ENCODE measurements at regions not wholly inside any gene's neighbourhood (a gene's known extent, or its start where the extent isn't known, plus 50 kb on each side); places are given as distances from the start of the nearest gene placed in this dataset.

DNA sequence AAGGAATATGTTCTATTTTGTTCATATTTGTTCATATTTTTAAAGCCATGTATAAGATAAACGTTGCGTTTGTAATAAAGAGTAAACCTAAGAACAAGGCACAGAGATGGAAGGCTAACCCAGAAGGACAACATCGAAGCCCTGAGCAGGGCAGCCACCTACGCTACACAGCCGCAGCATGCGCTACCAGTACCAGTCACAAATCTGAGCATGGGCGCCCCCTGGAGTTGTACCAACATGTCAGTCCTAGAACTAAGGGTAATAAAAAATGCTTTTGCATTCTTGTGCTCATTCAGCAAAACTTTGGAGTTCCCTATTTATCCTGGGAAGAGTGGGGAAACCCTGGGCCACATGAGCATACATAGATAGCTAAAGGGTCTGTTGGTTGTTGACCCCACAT, 70.6 kb downstream of the PLEKHG1 start:
- peak; percentile 35 for DNase-seq (ENCODE audit: low spot score)
- TF ChIP-seq, protein P1, sequence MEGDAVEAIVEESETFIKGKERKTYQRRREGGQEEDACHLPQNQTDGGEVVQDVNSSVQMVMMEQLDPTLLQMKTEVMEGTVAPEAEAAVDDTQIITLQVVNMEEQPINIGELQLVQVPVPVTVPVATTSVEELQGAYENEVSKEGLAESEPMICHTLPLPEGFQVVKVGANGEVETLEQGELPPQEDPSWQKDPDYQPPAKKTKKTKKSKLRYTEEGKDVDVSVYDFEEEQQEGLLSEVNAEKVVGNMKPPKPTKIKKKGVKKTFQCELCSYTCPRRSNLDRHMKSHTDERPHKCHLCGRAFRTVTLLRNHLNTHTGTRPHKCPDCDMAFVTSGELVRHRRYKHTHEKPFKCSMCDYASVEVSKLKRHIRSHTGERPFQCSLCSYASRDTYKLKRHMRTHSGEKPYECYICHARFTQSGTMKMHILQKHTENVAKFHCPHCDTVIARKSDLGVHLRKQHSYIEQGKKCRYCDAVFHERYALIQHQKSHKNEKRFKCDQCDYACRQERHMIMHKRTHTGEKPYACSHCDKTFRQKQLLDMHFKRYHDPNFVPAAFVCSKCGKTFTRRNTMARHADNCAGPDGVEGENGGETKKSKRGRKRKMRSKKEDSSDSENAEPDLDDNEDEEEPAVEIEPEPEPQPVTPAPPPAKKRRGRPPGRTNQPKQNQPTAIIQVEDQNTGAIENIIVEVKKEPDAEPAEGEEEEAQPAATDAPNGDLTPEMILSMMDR (IDR thresholded peaks at IDR 0.05): 0 out of 2 replicates have a peak, but pooled peaks have one; percentile 13
- no peak for TF ChIP-seq IRF2 (CRISPR knock-in tag; IDR thresholded peaks at IDR 0.05; ENCODE audit: borderline replicate concordance, low read depth)
- ChIA-PET CTCF (no interaction called here), POLR2A (no interaction called here)
- no peak overlapping the region for H3K27ac Mint-ChIP-seq
- no peaks in the 10 kb centered on the region for H3K4me1 Mint-ChIP-seq
- no peak for ATAC-seq
- no peaks in the 10 kb centered on the region for H3K36me3 Mint-ChIP-seq
- no peak overlapping the region for H3K4me3 Mint-ChIP-seq
- no peaks in the 10 kb centered on the region for H3K9me3 Mint-ChIP-seq
- H3K27me3 Mint-ChIP-seq (ENCODE audit: low read depth): no peaks in the 10 kb centered on the region

DNA sequence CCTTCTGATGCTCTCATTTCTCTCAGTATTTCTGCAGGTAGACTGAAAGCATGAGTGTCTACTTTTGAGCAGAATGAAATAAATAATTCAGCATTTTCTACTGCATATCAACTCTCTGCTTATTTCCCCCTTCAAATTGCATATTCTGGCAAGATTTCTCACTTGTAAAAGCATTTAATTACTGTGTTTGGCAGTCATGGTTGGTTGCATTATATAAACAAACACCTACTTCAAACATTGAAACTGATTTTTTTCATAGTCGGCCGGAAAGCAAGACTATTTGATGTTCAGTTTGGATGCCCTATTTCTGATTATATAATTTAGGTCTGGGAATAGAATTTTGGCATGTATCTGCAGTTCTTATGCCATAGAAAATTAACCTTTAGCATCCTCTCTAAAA, 73.1 kb downstream of the PLEKHG1 start:
- no peaks in the 10 kb centered on the region for H3K4me1 Mint-ChIP-seq
- no peak overlapping the region for H3K4me3 Mint-ChIP-seq
- CTCF ChIA-PET: interaction anchor here (1.1 to 2.3 kb wide), 2 partner anchors 13 to 72 kb away, joined by 5 to 8 read pairs; no protein-coding TSS in a partner anchor
- DNase-seq (ENCODE audit: low spot score) (no peak), ATAC-seq (no peak)
- H3K27ac Mint-ChIP-seq: no peak overlapping the region
- no peaks in the 10 kb centered on the region for H3K9me3 Mint-ChIP-seq
- no peak for TF ChIP-seq GTF2I (CRISPR knock-in tag; conservative IDR thresholded peaks at IDR 0.05)
- TF ChIP-seq, protein P2, sequence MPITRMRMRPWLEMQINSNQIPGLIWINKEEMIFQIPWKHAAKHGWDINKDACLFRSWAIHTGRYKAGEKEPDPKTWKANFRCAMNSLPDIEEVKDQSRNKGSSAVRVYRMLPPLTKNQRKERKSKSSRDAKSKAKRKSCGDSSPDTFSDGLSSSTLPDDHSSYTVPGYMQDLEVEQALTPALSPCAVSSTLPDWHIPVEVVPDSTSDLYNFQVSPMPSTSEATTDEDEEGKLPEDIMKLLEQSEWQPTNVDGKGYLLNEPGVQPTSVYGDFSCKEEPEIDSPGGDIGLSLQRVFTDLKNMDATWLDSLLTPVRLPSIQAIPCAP (CRISPR knock-in tag; IDR thresholded peaks at IDR 0.05): no peak
- TF ChIP-seq ZNF396 (CRISPR knock-in tag; IDR thresholded peaks at IDR 0.05; ENCODE audit: borderline replicate concordance): no peak
- no peak for TF ChIP-seq ZBTB21 (CRISPR knock-in tag; IDR thresholded peaks at IDR 0.05; ENCODE audit: borderline replicate concordance)
- TF ChIP-seq, protein P3, sequence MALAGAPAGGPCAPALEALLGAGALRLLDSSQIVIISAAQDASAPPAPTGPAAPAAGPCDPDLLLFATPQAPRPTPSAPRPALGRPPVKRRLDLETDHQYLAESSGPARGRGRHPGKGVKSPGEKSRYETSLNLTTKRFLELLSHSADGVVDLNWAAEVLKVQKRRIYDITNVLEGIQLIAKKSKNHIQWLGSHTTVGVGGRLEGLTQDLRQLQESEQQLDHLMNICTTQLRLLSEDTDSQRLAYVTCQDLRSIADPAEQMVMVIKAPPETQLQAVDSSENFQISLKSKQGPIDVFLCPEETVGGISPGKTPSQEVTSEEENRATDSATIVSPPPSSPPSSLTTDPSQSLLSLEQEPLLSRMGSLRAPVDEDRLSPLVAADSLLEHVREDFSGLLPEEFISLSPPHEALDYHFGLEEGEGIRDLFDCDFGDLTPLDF (CRISPR knock-in tag; IDR thresholded peaks at IDR 0.05): no peak
- TF ChIP-seq ESRRA (CRISPR knock-in tag; IDR thresholded peaks at IDR 0.05; ENCODE audit: borderline replicate concordance): no peak
- TF ChIP-seq FOXP1 (CRISPR knock-in tag; IDR thresholded peaks at IDR 0.05; ENCODE audit: borderline replicate concordance): no peak
- TF ChIP-seq, protein P4, sequence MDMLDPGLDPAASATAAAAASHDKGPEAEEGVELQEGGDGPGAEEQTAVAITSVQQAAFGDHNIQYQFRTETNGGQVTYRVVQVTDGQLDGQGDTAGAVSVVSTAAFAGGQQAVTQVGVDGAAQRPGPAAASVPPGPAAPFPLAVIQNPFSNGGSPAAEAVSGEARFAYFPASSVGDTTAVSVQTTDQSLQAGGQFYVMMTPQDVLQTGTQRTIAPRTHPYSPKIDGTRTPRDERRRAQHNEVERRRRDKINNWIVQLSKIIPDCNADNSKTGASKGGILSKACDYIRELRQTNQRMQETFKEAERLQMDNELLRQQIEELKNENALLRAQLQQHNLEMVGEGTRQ (CRISPR knock-in tag; IDR thresholded peaks at IDR 0.05): no peak
- TF ChIP-seq ZNF416 (CRISPR knock-in tag; IDR thresholded peaks at IDR 0.05): no peak
- TF ChIP-seq, protein P5, sequence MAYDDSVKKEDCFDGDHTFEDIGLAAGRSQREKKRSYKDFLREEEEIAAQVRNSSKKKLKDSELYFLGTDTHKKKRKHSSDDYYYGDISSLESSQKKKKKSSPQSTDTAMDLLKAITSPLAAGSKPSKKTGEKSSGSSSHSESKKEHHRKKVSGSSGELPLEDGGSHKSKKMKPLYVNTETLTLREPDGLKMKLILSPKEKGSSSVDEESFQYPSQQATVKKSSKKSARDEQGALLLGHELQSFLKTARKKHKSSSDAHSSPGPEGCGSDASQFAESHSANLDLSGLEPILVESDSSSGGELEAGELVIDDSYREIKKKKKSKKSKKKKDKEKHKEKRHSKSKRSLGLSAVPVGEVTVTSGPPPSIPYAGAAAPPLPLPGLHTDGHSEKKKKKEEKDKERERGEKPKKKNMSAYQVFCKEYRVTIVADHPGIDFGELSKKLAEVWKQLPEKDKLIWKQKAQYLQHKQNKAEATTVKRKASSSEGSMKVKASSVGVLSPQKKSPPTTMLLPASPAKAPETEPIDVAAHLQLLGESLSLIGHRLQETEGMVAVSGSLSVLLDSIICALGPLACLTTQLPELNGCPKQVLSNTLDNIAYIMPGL (CRISPR knock-in tag; IDR thresholded peaks at IDR 0.05): no peak
- TF ChIP-seq ETV6 (CRISPR knock-in tag; IDR thresholded peaks at IDR 0.05): no peak
- no peak for TF ChIP-seq ZNF121 (CRISPR knock-in tag; IDR thresholded peaks at IDR 0.05)
- TF ChIP-seq NFE2L1 (CRISPR knock-in tag; IDR thresholded peaks at IDR 0.05): no peak
- TF ChIP-seq TP53 (CRISPR knock-in tag; IDR thresholded peaks at IDR 0.05): no peak
- TF ChIP-seq, protein P6, sequence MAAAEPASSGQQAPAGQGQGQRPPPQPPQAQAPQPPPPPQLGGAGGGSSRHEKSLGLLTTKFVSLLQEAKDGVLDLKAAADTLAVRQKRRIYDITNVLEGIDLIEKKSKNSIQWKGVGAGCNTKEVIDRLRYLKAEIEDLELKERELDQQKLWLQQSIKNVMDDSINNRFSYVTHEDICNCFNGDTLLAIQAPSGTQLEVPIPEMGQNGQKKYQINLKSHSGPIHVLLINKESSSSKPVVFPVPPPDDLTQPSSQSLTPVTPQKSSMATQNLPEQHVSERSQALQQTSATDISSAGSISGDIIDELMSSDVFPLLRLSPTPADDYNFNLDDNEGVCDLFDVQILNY (CRISPR knock-in tag; IDR thresholded peaks at IDR 0.05): no peak
- TF ChIP-seq, protein P7, sequence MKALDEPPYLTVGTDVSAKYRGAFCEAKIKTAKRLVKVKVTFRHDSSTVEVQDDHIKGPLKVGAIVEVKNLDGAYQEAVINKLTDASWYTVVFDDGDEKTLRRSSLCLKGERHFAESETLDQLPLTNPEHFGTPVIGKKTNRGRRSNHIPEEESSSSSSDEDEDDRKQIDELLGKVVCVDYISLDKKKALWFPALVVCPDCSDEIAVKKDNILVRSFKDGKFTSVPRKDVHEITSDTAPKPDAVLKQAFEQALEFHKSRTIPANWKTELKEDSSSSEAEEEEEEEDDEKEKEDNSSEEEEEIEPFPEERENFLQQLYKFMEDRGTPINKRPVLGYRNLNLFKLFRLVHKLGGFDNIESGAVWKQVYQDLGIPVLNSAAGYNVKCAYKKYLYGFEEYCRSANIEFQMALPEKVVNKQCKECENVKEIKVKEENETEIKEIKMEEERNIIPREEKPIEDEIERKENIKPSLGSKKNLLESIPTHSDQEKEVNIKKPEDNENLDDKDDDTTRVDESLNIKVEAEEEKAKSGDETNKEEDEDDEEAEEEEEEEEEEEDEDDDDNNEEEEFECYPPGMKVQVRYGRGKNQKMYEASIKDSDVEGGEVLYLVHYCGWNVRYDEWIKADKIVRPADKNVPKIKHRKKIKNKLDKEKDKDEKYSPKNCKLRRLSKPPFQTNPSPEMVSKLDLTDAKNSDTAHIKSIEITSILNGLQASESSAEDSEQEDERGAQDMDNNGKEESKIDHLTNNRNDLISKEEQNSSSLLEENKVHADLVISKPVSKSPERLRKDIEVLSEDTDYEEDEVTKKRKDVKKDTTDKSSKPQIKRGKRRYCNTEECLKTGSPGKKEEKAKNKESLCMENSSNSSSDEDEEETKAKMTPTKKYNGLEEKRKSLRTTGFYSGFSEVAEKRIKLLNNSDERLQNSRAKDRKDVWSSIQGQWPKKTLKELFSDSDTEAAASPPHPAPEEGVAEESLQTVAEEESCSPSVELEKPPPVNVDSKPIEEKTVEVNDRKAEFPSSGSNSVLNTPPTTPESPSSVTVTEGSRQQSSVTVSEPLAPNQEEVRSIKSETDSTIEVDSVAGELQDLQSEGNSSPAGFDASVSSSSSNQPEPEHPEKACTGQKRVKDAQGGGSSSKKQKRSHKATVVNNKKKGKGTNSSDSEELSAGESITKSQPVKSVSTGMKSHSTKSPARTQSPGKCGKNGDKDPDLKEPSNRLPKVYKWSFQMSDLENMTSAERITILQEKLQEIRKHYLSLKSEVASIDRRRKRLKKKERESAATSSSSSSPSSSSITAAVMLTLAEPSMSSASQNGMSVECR (CRISPR knock-in tag; IDR thresholded peaks at IDR 0.05; ENCODE audit: borderline replicate concordance): no peak
- TF ChIP-seq ZNF232 (CRISPR knock-in tag; IDR thresholded peaks at IDR 0.05): no peak
- H3K27me3 Mint-ChIP-seq (ENCODE audit: low read depth): no peaks in the 10 kb centered on the region
- POLR2A ChIA-PET: no interaction called here
- H3K36me3 Mint-ChIP-seq: no peaks in the 10 kb centered on the region
